H9 (cell line): ENCODE measurements at regions not wholly inside any gene's neighbourhood (a gene's known extent, or its start where the extent isn't known, plus 50 kb on each side); places are given as distances from the start of the nearest gene placed in this dataset.

Experiments used
- DNase-seq: peaks from one replicate; pipeline ENCODE4 v3.0.0-alpha.2; 2017
- H2AFZ ChIP-seq: one replicate; pipeline ENCODE4 v1.6.1; 2013; ENCODE audit warnings: mild to moderate bottlenecking, low read length, control low read depth, moderate library complexity
- H2AK5ac ChIP-seq: 2 replicates; pipeline ENCODE4 v1.6.1; 2013; ENCODE audit warnings: low read length, control low read depth, mixed read lengths; ENCODE audit not compliant: insufficient read length
- H2BK120ac ChIP-seq: one replicate; pipeline ENCODE4 v1.6.1; 2013; ENCODE audit warnings: low read depth, mild to moderate bottlenecking, low read length, control low read depth, inconsistent platforms; ENCODE audit not compliant: poor library complexity, severe bottlenecking
- H2BK12ac ChIP-seq: 2 replicates; pipeline ENCODE4 v1.6.1; 2013; ENCODE audit warnings: low read length, control low read depth, mixed read lengths, low read depth; ENCODE audit not compliant: insufficient read length
- H2BK15ac ChIP-seq: 2 replicates; pipeline ENCODE4 v1.6.1; 2013; ENCODE audit warnings: low read depth, low read length, control low read depth
- H2BK20ac ChIP-seq: one replicate; pipeline ENCODE4 v1.6.1; 2013; ENCODE audit warnings: low read depth, mild to moderate bottlenecking, low read length, control low read depth, inconsistent platforms; ENCODE audit not compliant: poor library complexity, severe bottlenecking
- H2BK5ac ChIP-seq: 2 replicates; pipeline ENCODE4 v1.6.1; 2013; ENCODE audit warnings: low read length, control low read depth, mixed read lengths; ENCODE audit not compliant: insufficient read length
- H3K14ac ChIP-seq: 2 replicates; pipeline ENCODE4 v1.6.1; 2013; ENCODE audit warnings: low read length, control low read depth; ENCODE audit not compliant: insufficient read depth
- H3K18ac ChIP-seq: 2 replicates; pipeline ENCODE4 v1.6.1; 2013; ENCODE audit warnings: low read depth, mild to moderate bottlenecking, mixed read lengths, low read length, control low read depth; ENCODE audit not compliant: insufficient read length
- H3K23ac ChIP-seq: 2 replicates; pipeline ENCODE4 v1.6.1; 2013; ENCODE audit warnings: low read length, control low read depth, mixed read lengths, low read depth; ENCODE audit not compliant: insufficient read length
- H3K23me2 ChIP-seq: 2 replicates; pipeline ENCODE4 v1.6.1; 2013; ENCODE audit warnings: low read depth, mild to moderate bottlenecking, mixed read lengths, low read length, control low read depth; ENCODE audit not compliant: insufficient read length, poor library complexity, severe bottlenecking
- H3K27ac ChIP-seq: 2 replicates; pipeline ENCODE4 v1.5.1; 2013; ENCODE audit warnings: low read length, control low read depth, mixed read lengths, low read depth; ENCODE audit not compliant: insufficient read length
- H3K27me3 ChIP-seq: 2 replicates; pipeline ENCODE4 v1.6.1; 2013; ENCODE audit warnings: low read length, control low read depth, inconsistent platforms; ENCODE audit not compliant: insufficient read depth
- H3K4ac ChIP-seq: 2 replicates; pipeline ENCODE4 v1.6.1; 2013; ENCODE audit warnings: low read depth, mild to moderate bottlenecking, control low read depth, inconsistent platforms, low read length, moderate library complexity
- H3K4me1 ChIP-seq: 2 replicates; pipeline ENCODE4 v1.6.1; 2013; ENCODE audit warnings: low read length, control low read depth, inconsistent platforms; ENCODE audit not compliant: insufficient read depth
- H3K4me2 ChIP-seq: 2 replicates; pipeline ENCODE4 v1.6.1; 2013; ENCODE audit warnings: low read length, control low read depth, mixed read lengths; ENCODE audit not compliant: insufficient read length, insufficient read depth
- H3K56ac ChIP-seq: 2 replicates; pipeline ENCODE4 v1.6.1; 2013; ENCODE audit warnings: low read depth, mild to moderate bottlenecking, mixed read lengths, low read length, control low read depth; ENCODE audit not compliant: insufficient read length
- H3K79me1 ChIP-seq: 2 replicates; pipeline ENCODE4 v1.6.1; 2013; ENCODE audit warnings: low read depth, mild to moderate bottlenecking, moderate library complexity, low read length, control low read depth, inconsistent platforms; ENCODE audit not compliant: insufficient read depth, poor library complexity, severe bottlenecking
- H3K79me2 ChIP-seq: 2 replicates; pipeline ENCODE4 v1.6.1; 2013; ENCODE audit warnings: low read length, control low read depth, inconsistent platforms; ENCODE audit not compliant: insufficient read depth
- H3K9ac ChIP-seq: 2 replicates; pipeline ENCODE4 v1.6.1; 2013; ENCODE audit warnings: low read length, control low read depth, mixed read lengths; ENCODE audit not compliant: insufficient read length; ENCODE audit errors: extremely low read depth
- H3K9me3 ChIP-seq: one replicate; pipeline ENCODE4 v1.6.1; 2013; ENCODE audit warnings: low read depth, low read length, inconsistent platforms; ENCODE audit not compliant: control insufficient read depth
- H3T11ph ChIP-seq: one replicate; pipeline ENCODE4 v1.6.1; 2013; ENCODE audit warnings: mild to moderate bottlenecking, low read length, control low read depth, inconsistent platforms
- H4K20me1 ChIP-seq: one replicate; pipeline ENCODE4 v1.6.1; 2013; ENCODE audit not compliant: control insufficient read depth, insufficient read length, insufficient read depth
- H4K5ac ChIP-seq: 2 replicates; pipeline ENCODE4 v1.6.1; 2013; ENCODE audit warnings: low read depth, mild to moderate bottlenecking, mixed read lengths, low read length, control low read depth; ENCODE audit not compliant: insufficient read length
- H4K8ac ChIP-seq: replicated peaks from 2 replicates; pipeline ENCODE4 v1.6.1; 2013; ENCODE audit warnings: low read length, control low read depth, mixed read lengths, low read depth; ENCODE audit not compliant: insufficient read length
- H4K91ac ChIP-seq: 2 replicates; pipeline ENCODE4 v1.6.1; 2013; ENCODE audit warnings: low read depth, mild to moderate bottlenecking, moderate library complexity, mixed read lengths, low read length, control low read depth; ENCODE audit not compliant: insufficient read length
- H3K27ac Mint-ChIP-seq, 3 experiments: 2 replicates in 2 of 3; 3 replicates in 1 of 3; pipeline ENCODE4 v1.8.0; 2020 to 2021; ENCODE audit warnings: mixed read lengths in 3 of 3, mild to moderate bottlenecking in 1 of 3, moderate library complexity in 1 of 3
- H3K27me3 Mint-ChIP-seq: 2 replicates; pipeline ENCODE4 v1.8.0; 2021; ENCODE audit warnings: low read depth, mild to moderate bottlenecking, moderate library complexity, mixed read lengths
- H3K36me3 Mint-ChIP-seq, 3 experiments: 2 replicates in 2 of 3; 3 replicates in 1 of 3; pipeline ENCODE4 v1.8.0; 2020 to 2021; ENCODE audit warnings: low read depth in 3 of 3, mixed read lengths in 3 of 3; ENCODE audit not compliant: insufficient read depth in 1 of 3
- H3K4me1 Mint-ChIP-seq, 2 experiments: 2 replicates each; pipeline ENCODE4 v1.8.0; 2020; ENCODE audit warnings: mixed read lengths in 2 of 2
- H3K4me3 Mint-ChIP-seq, 2 experiments: 2 replicates in 1 of 2; 3 replicates in 1 of 2; pipeline ENCODE4 v1.8.0; 2020 to 2021; ENCODE audit warnings: mild to moderate bottlenecking in 2 of 2, mixed read lengths in 2 of 2, moderate library complexity in 1 of 2
- H3K9me3 Mint-ChIP-seq, 2 experiments: 2 replicates in 1 of 2; 3 replicates in 1 of 2; pipeline ENCODE4 v1.8.0; 2020; ENCODE audit warnings: mild to moderate bottlenecking in 2 of 2, mixed read lengths in 2 of 2, moderate library complexity in 1 of 2
- CTCF ChIP-seq: fragments of 200-600 bp; sonication (generic); conservative IDR thresholded peaks from 3 replicates; pipeline ENCODE4 v1.8.0; 2021; ENCODE audit warnings: antibody characterized with exemption, mild to moderate bottlenecking
- WGBS: extraction: QIAGEN DNeasy Blood & Tissue Kit; methylation state at CpG from one replicate; pipeline ENCODE4 v1.1.7; 2013; ENCODE audit warnings: missing lambda C conversion rate, low lambda C conversion rate, mixed read lengths; ENCODE audit not compliant: insufficient read length; ENCODE audit errors: extremely low coverage; 5-methylcytosine and 5-hydroxymethylcytosine counted together

DNA sequence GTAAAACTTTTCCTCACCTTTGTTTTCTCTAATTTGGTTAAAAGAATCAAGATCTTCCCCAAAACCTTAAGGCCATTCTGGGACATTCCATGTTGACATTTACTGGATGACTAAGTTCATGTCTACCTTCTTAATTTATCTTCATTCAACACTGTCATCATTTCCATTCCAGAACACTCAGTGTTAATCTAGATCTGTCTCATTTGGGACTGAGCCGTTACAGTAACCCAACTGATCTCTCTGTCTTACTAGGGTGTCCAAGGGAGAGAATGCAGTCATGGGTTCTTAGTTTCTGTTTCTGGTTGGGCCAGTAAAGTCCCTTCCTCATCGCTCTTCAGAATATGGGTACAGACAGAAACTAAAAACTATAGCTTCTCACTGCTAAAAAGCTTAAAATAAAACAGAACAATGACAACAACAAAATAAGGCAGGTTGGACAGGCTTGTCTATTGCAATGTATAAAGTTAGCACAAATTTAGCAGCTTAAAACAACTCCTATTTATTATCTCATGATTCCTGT is 144.8 kb downstream of the ASCL1 start:
- Histone ChIP-seq H2BK120ac (no peak overlapping the region), H3K4me2 (no peak overlapping the region), H2BK5ac (no peak overlapping the region), H2BK12ac (no peak overlapping the region), H3K9ac (no peak overlapping the region), H3T11ph (no peak overlapping the region), H3K9me3 (no peaks in the 10 kb centered on the region), H3K14ac (no peak overlapping the region), H3K27ac (no peak overlapping the region), H4K5ac (no peak overlapping the region), H3K23me2 (no peaks in the 10 kb centered on the region), H3K23ac (no peak overlapping the region), H4K20me1 (no peaks in the 10 kb centered on the region), H3K18ac (no peak overlapping the region), H3K4me1 (no peaks in the 10 kb centered on the region), H3K27me3 (no peaks in the 10 kb centered on the region), H2BK15ac (no peak overlapping the region), H3K79me2 (no peaks in the 10 kb centered on the region), H2AFZ (no peak overlapping the region), H2AK5ac (no peak overlapping the region), H3K79me1 (no peaks in the 10 kb centered on the region), H4K91ac (no peak overlapping the region), H2BK20ac (no peak overlapping the region), H4K8ac (no peak overlapping the region), H3K56ac (no peak overlapping the region), H3K4ac (no peak overlapping the region)
- no CpG with 5 or more reads among the region's 2 CpGs for WGBS
- no peak for TF ChIP-seq CTCF
- H3K36me3 Mint-ChIP-seq, result no peaks in the 10 kb centered on the region
- no peaks in the 10 kb centered on the region for H3K9me3 Mint-ChIP-seq
- no peak for DNase-seq
- H3K27me3 Mint-ChIP-seq, result no peaks in the 10 kb centered on the region; the same call in 1 of the 2 replicates
- no peaks in the 10 kb centered on the region for H3K4me1 Mint-ChIP-seq
- H3K4me3 Mint-ChIP-seq, result no peak overlapping the region
- no peak overlapping the region for H3K27ac Mint-ChIP-seq
